ENCODE measurements at regions not wholly inside any gene's neighbourhood (a gene's known extent, or its start where the extent isn't known, plus 50 kb on each side); places are given as distances from the start of the nearest gene placed in this dataset.

DNA sequence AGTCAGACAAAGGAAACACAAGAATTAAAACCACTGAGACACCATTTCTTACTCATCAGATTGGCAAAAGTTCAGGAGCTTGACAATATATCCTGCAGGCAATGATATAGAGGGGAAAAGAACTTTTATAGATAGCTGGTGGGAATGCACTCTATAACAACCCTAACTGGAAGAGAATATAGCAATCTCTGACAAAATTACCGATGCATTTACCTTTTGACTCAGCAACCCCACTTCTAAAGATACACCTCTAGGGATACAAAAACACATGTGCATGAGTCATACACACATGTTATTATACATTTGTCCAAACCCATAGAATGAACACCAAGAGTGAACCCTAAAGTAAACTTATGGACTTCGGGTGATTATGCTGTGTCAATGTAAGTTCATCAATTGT lies 79.4 kb upstream of the SRD5A2 start:
- no peak overlapping the region for H2BK15ac ChIP-seq (ENCODE audit: low read length)
- no CpG with 5 or more reads among the region's 2 CpGs for WGBS, 2 donors (ENCODE audit: extremely low coverage in 2 of 2, insufficient read length in 2 of 2, insufficient replicate concordance in 1 of 2)
- H3K4me3 ChIP-seq (ENCODE audit: low read length in 2 of 2) = no peak overlapping the region
- H3K9ac ChIP-seq (ENCODE audit: low read depth, low read length, poor library complexity) = no peak overlapping the region
- no peak overlapping the region for H2AK5ac ChIP-seq (ENCODE audit: low read depth, low read length)
- H3K36me3 ChIP-seq (replicated peaks in 1 of 2; ENCODE audit: control insufficient read depth in 2 of 2, insufficient read depth in 2 of 2, low read length in 2 of 2) = no peaks in the 10 kb centered on the region
- no peaks in the 10 kb centered on the region for H3K9me3 ChIP-seq (replicated peaks in 1 of 2; ENCODE audit: control insufficient read depth in 2 of 2, insufficient read depth in 1 of 2, low read depth in 1 of 2, low read length in 2 of 2)
- no peak overlapping the region for H3K14ac ChIP-seq (ENCODE audit: low read length)
- DNase-seq (ENCODE audit: low spot score) = no peak
- H4K91ac ChIP-seq (ENCODE audit: low read depth, low read length, poor library complexity) = no peak overlapping the region
- H3K23ac ChIP-seq (ENCODE audit: low read depth, low read length, poor library complexity) = no peak overlapping the region
- H3K4me1 ChIP-seq (ENCODE audit: control insufficient read depth in 2 of 2, insufficient read depth in 1 of 2, low read depth in 1 of 2, low read length in 2 of 2) = no peaks in the 10 kb centered on the region
- no peak overlapping the region for H2BK12ac ChIP-seq (ENCODE audit: low read length)
- no peak overlapping the region for H3K27ac ChIP-seq (replicated peaks; ENCODE audit: low read length)
- H2BK5ac ChIP-seq (ENCODE audit: low read length) = no peak overlapping the region
- no peaks in the 10 kb centered on the region for H3K79me1 ChIP-seq (ENCODE audit: low read depth, low read length)
- H2AFZ ChIP-seq (ENCODE audit: low read length) = no peak overlapping the region
- no peak overlapping the region for H3K4ac ChIP-seq (ENCODE audit: low read length)
- H2BK120ac ChIP-seq (ENCODE audit: low read depth, low read length) = no peak overlapping the region
- H3K27me3 ChIP-seq (ENCODE audit: control insufficient read depth in 3 of 3, insufficient read depth in 3 of 3, low read depth in 1 of 3, low read length in 3 of 3) = no peaks in the 10 kb centered on the region
- no peak overlapping the region for H3K4me2 ChIP-seq (ENCODE audit: insufficient read depth, low read length, poor library complexity, severe bottlenecking)
- H4K8ac ChIP-seq (ENCODE audit: low read depth, low read length) = no peak overlapping the region
- H3K18ac ChIP-seq (ENCODE audit: low read length) = no peak overlapping the region

DNA sequence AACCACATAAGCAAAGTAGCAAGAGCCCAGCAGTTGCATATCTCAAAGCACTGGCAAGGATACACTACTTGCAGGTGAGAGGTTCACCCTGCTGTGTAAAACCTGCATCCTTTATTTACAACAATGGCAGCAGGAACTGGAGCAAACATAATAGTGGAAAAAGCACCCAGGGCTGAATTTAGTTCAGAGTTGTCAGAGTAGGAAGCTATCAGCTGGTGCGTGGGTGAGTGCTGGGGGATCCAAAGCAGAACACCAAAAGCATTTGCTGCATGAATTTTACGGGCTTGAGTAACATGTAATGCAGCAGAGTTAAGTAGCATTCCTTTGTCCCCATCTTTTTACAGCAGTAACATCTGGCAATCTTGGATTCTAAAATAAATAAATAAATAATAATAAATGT lies 73.5 kb upstream of the SRD5A2 start:
- no peak overlapping the region for H3K4ac ChIP-seq (ENCODE audit: low read length)
- H2AFZ ChIP-seq (ENCODE audit: low read length) = no peak overlapping the region
- H3K4me1 ChIP-seq (ENCODE audit: control insufficient read depth in 2 of 2, insufficient read depth in 1 of 2, low read depth in 1 of 2, low read length in 2 of 2) = no peaks in the 10 kb centered on the region
- no peaks in the 10 kb centered on the region for H3K79me1 ChIP-seq (ENCODE audit: low read depth, low read length)
- H3K23ac ChIP-seq (ENCODE audit: low read depth, low read length, poor library complexity) = no peak overlapping the region
- H4K8ac ChIP-seq (ENCODE audit: low read depth, low read length) = no peak overlapping the region
- H2AK5ac ChIP-seq (ENCODE audit: low read depth, low read length) = no peak overlapping the region
- no peaks in the 10 kb centered on the region for H3K36me3 ChIP-seq (replicated peaks in 1 of 2; ENCODE audit: control insufficient read depth in 2 of 2, insufficient read depth in 2 of 2, low read length in 2 of 2)
- H3K18ac ChIP-seq (ENCODE audit: low read length) = no peak overlapping the region
- WGBS, 2 donors (ENCODE audit: extremely low coverage in 2 of 2, insufficient read length in 2 of 2, insufficient replicate concordance in 1 of 2) = no CpG with 5 or more reads among the region's 2 CpGs
- no peak overlapping the region for H2BK120ac ChIP-seq (ENCODE audit: low read depth, low read length)
- no peak overlapping the region for H3K4me3 ChIP-seq (ENCODE audit: low read length in 2 of 2)
- no peak overlapping the region for H4K91ac ChIP-seq (ENCODE audit: low read depth, low read length, poor library complexity)
- no peak overlapping the region for H3K27ac ChIP-seq (replicated peaks; ENCODE audit: low read length)
- H3K9ac ChIP-seq (ENCODE audit: low read depth, low read length, poor library complexity) = no peak overlapping the region
- no peak for DNase-seq (ENCODE audit: low spot score)
- H2BK12ac ChIP-seq (ENCODE audit: low read length) = no peak overlapping the region
- no peak overlapping the region for H3K4me2 ChIP-seq (ENCODE audit: insufficient read depth, low read length, poor library complexity, severe bottlenecking)
- no peak overlapping the region for H3K14ac ChIP-seq (ENCODE audit: low read length)
- H2BK5ac ChIP-seq (ENCODE audit: low read length) = no peak overlapping the region
- no peaks in the 10 kb centered on the region for H3K27me3 ChIP-seq (ENCODE audit: control insufficient read depth in 3 of 3, insufficient read depth in 3 of 3, low read depth in 1 of 3, low read length in 3 of 3)
- no peaks in the 10 kb centered on the region for H3K9me3 ChIP-seq (replicated peaks in 1 of 2; ENCODE audit: control insufficient read depth in 2 of 2, insufficient read depth in 1 of 2, low read depth in 1 of 2, low read length in 2 of 2)
- H2BK15ac ChIP-seq (ENCODE audit: low read length) = no peak overlapping the region

DNA sequence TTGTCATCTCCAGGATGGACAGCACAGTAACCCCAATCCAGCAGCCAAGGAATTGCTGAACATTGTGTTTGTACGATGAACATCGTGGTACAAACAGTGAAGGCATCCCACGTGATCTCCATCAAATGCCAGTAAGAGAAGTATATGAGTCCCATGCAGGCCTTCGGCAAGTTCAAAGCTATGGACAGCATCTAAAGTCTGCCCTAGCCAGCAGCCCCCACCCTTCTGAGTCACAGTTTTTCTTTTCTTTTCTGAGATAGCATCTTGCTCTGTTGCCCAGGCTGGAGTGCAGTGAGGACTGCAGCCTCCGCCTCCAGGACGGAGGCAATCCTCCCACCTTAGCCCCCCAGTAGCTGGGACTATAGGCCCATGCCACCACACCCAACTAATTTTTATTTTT lies 71.0 kb upstream of the SRD5A2 start:
- Histone ChIP-seq H3K18ac (ENCODE audit: low read length) (no peak overlapping the region), H3K4me2 (ENCODE audit: insufficient read depth, low read length, poor library complexity, severe bottlenecking) (no peak overlapping the region), H3K36me3 (replicated peaks in 1 of 2; ENCODE audit: control insufficient read depth in 2 of 2, insufficient read depth in 2 of 2, low read length in 2 of 2) (no peaks in the 10 kb centered on the region), H2AFZ (ENCODE audit: low read length) (no peak overlapping the region), H3K9me3 (replicated peaks in 1 of 2; ENCODE audit: control insufficient read depth in 2 of 2, insufficient read depth in 1 of 2, low read depth in 1 of 2, low read length in 2 of 2) (no peaks in the 10 kb centered on the region), H3K4ac (ENCODE audit: low read length) (no peak overlapping the region), H2BK12ac (ENCODE audit: low read length) (no peak overlapping the region), H3K14ac (ENCODE audit: low read length) (no peak overlapping the region), H2AK5ac (ENCODE audit: low read depth, low read length) (no peak overlapping the region), H3K23ac (ENCODE audit: low read depth, low read length, poor library complexity) (no peak overlapping the region), H2BK15ac (ENCODE audit: low read length) (no peak overlapping the region), H3K27me3 (ENCODE audit: control insufficient read depth in 3 of 3, insufficient read depth in 3 of 3, low read depth in 1 of 3, low read length in 3 of 3) (no peaks in the 10 kb centered on the region), H4K91ac (ENCODE audit: low read depth, low read length, poor library complexity) (no peak overlapping the region), H4K8ac (ENCODE audit: low read depth, low read length) (no peak overlapping the region), H3K9ac (ENCODE audit: low read depth, low read length, poor library complexity) (no peak overlapping the region), H3K4me3 (ENCODE audit: low read length in 2 of 2) (no peak overlapping the region), H3K79me1 (ENCODE audit: low read depth, low read length) (no peaks in the 10 kb centered on the region), H2BK120ac (ENCODE audit: low read depth, low read length) (no peak overlapping the region), H3K27ac (replicated peaks; ENCODE audit: low read length) (no peak overlapping the region), H2BK5ac (ENCODE audit: low read length) (no peak overlapping the region), H3K4me1 (ENCODE audit: control insufficient read depth in 2 of 2, insufficient read depth in 1 of 2, low read depth in 1 of 2, low read length in 2 of 2) (no peaks in the 10 kb centered on the region)
- WGBS, 2 donors (ENCODE audit: extremely low coverage in 2 of 2, insufficient read length in 2 of 2, insufficient replicate concordance in 1 of 2) = no CpG with 5 or more reads among the region's 6 CpGs
- no peak for DNase-seq (ENCODE audit: low spot score)

DNA sequence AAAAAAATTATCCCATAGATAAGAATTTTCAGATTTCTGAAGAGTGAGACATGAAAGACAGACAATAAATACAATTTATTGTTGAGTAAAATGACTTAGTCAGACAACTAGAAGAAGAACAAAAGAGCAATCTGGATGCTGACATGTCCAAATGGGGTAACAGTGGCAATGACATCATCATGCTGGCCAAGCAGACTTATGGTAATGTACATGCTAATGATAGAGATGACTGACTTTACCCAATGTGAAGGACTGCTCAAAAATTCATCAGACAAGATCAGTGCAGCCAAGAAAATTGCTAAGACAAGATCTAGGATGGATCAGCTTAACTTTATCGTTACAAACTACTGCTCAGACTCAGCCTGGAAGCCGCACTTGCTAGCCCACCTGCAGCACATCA lies 70.5 kb upstream of the SRD5A2 start:
- Histone ChIP-seq H3K79me1 (ENCODE audit: low read depth, low read length) (no peaks in the 10 kb centered on the region), H3K4me2 (ENCODE audit: insufficient read depth, low read length, poor library complexity, severe bottlenecking) (no peak overlapping the region), H3K4ac (ENCODE audit: low read length) (no peak overlapping the region), H2AK5ac (ENCODE audit: low read depth, low read length) (no peak overlapping the region), H3K4me3 (ENCODE audit: low read length in 2 of 2) (no peak overlapping the region), H3K36me3 (replicated peaks in 1 of 2; ENCODE audit: control insufficient read depth in 2 of 2, insufficient read depth in 2 of 2, low read length in 2 of 2) (no peaks in the 10 kb centered on the region), H4K8ac (ENCODE audit: low read depth, low read length) (no peak overlapping the region), H2BK15ac (ENCODE audit: low read length) (no peak overlapping the region), H2BK12ac (ENCODE audit: low read length) (no peak overlapping the region), H3K4me1 (ENCODE audit: control insufficient read depth in 2 of 2, insufficient read depth in 1 of 2, low read depth in 1 of 2, low read length in 2 of 2) (no peaks in the 10 kb centered on the region), H3K9ac (ENCODE audit: low read depth, low read length, poor library complexity) (no peak overlapping the region), H3K23ac (ENCODE audit: low read depth, low read length, poor library complexity) (no peak overlapping the region), H2AFZ (ENCODE audit: low read length) (no peak overlapping the region), H4K91ac (ENCODE audit: low read depth, low read length, poor library complexity) (no peak overlapping the region), H3K18ac (ENCODE audit: low read length) (no peak overlapping the region), H3K9me3 (replicated peaks in 1 of 2; ENCODE audit: control insufficient read depth in 2 of 2, insufficient read depth in 1 of 2, low read depth in 1 of 2, low read length in 2 of 2) (no peaks in the 10 kb centered on the region), H3K27ac (replicated peaks; ENCODE audit: low read length) (no peak overlapping the region), H3K14ac (ENCODE audit: low read length) (no peak overlapping the region), H3K27me3 (ENCODE audit: control insufficient read depth in 3 of 3, insufficient read depth in 3 of 3, low read depth in 1 of 3, low read length in 3 of 3) (no peaks in the 10 kb centered on the region), H2BK120ac (ENCODE audit: low read depth, low read length) (no peak overlapping the region), H2BK5ac (ENCODE audit: low read length) (no peak overlapping the region)
- DNase-seq (ENCODE audit: low spot score) = no peak
- WGBS, 2 donors (ENCODE audit: extremely low coverage in 2 of 2, insufficient read length in 2 of 2, insufficient replicate concordance in 1 of 2) = no CpG with 5 or more reads among the region's 2 CpGs
